Brain pericyte (primary cell): ENCODE measurements at regions not wholly inside any gene's neighbourhood (a gene's known extent, or its start where the extent isn't known, plus 50 kb on each side); places are given as distances from the start of the nearest gene placed in this dataset.

Source experiments
- DNase-seq: peaks from one replicate; pipeline ENCODE4 v3.0.0-alpha.2; 2012; ENCODE audit warnings: low read depth, low spot score

GRCh38 chr1:5750186-5751162, 241.8 kb downstream of the NPHP4 start:
- DNase-seq: no peak

GRCh38 chr1:5748286-5749225, 243.7 kb downstream of the NPHP4 start:
- DNase-seq: no peak

GRCh38 chr1:5747426-5748285, 244.6 kb downstream of the NPHP4 start:
- DNase-seq: no peak

- DNase-seq: no peak
Measured at GRCh38 chr1:5746611-5747425, 245.4 kb downstream of the NPHP4 start.

GRCh38 chr1:5745800-5746610, 246.2 kb downstream of the NPHP4 start:
- DNase-seq: peak; percentile 18

GRCh38 chr1:5744911-5745799, 247.1 kb downstream of the NPHP4 start:
- DNase-seq: no peak

- DNase-seq: no peak
Measured at GRCh38 chr1:5744341-5744740, 247.9 kb downstream of the NPHP4 start.

- no peak for DNase-seq
Measured at GRCh38 chr1:5743435-5744095, 248.7 kb downstream of the NPHP4 start.

- no peak for DNase-seq
Measured at GRCh38 chr1:5742801-5743200, 249.4 kb downstream of the NPHP4 start.

GRCh38 chr1:5742032-5742431, 250.2 kb downstream of the NPHP4 start:
- DNase-seq: no peak

- DNase-seq: no peak
Measured at GRCh38 chr1:5740865-5741860, 251.1 kb downstream of the NPHP4 start.

- DNase-seq: no peak
Measured at GRCh38 chr1:5740450-5740849, 251.8 kb downstream of the NPHP4 start.

GRCh38 chr1:5739561-5740078, 252.6 kb downstream of the NPHP4 start:
- no peak for DNase-seq

- no peak for DNase-seq
Measured at GRCh38 chr1:5738911-5739462, 253.2 kb downstream of the NPHP4 start.

GRCh38 chr1:5737081-5737480, 255.1 kb downstream of the NPHP4 start:
- no peak for DNase-seq

GRCh38 chr1:5734996-5735395, 257.2 kb downstream of the NPHP4 start:
- no peak for DNase-seq
